Occipital lobe (tissue), 1 donor: ENCODE measurements at regions not wholly inside any gene's neighbourhood (a gene's known extent, or its start where the extent isn't known, plus 50 kb on each side); places are given as distances from the start of the nearest gene placed in this dataset.
"Not testable (repeated sequence)": the region's sequence is repeated elsewhere in the genome, so short reads cannot be mapped to it uniquely, and the experiment has no call there.

Experiments used
- DNase-seq: peaks from one replicate; lab custom pipeline; 2025; lab: John Stamatoyannopoulos, UW

DNA sequence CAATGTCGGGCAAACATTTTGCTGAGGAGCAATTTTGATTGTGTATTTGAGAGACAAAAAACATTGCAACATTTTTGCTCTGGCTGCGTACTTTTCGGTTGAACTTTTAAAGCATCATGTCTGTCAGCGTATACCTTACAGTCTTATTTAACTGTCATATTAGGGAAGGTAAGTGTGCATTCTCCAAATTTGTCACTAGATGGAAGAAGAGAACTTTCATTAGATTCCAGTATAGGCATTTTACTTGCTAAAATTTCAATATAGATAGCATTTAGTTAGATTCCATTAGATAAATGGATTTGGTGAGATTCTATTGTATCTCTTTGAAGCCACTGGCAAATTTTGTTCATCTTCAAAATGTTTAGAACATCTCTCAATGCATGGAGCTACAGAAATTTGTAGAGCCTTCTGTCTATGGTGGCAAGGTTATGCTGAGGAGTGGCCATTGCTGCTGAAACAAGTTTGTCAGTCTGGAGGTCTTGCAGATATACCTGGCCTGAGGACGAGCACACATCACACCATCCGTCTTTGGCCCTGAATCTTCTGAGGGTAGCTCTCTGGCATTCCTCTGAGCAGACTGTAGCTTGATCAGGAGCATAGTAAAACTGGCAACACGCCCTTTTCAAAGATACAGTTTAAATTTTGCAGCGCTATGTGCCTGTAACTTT is 437.5 kb upstream of the MBL2 start:
- no peak for DNase-seq

DNA sequence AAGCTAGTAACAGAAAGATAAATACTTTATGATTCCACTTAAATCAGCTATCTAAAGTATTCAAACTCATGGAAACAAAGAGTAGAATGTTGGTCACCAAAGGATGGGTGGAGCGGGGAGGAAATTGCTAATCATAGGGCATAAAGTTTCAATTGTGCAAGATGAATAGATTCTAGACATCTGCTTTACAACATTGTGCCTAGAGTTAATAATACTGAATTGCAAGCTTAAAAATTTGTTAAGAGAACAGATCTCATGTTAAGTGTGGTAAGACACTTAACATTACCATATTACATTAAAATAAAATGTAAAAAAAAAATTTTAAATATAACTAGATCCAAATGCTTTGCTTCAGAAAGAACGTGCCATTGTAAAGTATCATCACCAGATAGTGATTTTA is 411.1 kb upstream of the MBL2 start:
- DNase-seq: no peak

DNA sequence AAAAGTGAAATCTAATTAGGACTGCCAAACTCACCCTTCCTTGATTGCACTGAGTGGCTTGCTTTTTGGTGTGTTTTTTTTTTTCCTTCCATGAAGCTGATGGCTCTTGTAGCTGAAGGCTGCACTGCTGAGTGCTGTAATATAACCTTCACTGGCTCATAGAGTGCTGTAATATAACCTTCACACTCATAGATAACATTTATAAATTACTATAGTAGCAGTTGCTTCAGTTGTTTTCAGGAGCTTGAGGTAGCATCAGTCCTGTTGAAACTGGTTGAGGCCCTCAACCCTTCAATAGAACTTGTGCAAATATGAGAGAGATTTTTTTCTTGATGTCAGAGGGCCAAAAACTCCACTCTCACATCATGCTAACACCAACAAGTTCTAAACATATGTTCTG is 404.9 kb upstream of the MBL2 start:
- no peak for DNase-seq

DNA sequence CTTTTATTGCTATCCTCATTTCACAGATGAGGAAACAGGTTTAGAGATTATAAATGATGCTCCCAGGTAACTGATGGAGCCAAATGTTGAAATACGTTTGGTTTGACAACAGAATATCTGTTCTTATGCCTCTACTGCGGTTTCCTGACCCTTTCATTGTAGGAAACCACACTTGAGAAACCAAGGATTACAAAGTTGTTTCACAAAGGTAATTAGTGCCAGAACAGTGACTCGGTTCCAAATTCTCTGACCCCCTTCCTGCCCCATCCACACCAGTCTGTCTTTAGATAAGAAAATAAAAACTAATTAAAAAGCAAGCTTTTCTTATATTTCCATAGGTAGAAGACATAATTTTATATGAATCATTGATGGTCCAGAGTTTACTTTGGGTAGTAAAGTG is 393.7 kb upstream of the MBL2 start:
- DNase-seq: no peak

DNA sequence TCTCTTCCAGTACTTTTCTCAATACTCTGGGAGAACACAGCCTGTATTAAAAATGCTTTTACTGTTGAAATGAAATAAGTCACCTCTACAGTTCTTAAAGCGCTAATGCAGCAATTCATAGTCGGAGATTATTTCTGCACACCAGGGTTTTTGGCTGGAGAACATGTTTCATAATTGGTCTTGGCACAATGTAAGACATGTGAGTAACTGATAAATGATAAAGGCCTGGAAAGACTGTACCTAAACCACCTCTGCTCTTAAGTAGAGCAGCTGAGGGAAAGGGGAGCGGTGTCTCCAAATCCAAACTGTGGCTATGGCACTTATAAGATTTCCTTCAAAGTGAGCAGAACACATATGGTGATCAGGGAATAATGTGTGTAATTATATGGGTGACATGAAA is 390.3 kb upstream of the MBL2 start:
- DNase-seq: no peak

DNA sequence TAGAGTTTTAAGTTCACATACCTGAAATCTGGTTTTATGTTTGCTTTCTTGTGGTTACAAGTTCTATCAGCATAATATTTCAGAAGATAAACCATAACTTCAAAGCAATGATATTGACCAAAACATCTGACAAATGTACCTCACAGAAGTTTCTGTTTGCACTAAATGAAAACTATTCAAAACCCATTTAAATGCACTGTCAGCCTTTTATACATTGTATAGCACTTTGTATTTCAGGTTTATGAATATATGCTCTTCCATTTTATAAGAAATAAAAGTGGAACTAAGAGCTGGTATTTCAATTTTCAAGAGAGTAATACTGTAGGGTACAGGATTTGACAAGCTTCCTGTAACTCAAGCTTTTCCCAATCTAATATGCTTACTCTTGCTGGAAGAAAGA is 388.6 kb upstream of the MBL2 start:
- no peak for DNase-seq

DNA sequence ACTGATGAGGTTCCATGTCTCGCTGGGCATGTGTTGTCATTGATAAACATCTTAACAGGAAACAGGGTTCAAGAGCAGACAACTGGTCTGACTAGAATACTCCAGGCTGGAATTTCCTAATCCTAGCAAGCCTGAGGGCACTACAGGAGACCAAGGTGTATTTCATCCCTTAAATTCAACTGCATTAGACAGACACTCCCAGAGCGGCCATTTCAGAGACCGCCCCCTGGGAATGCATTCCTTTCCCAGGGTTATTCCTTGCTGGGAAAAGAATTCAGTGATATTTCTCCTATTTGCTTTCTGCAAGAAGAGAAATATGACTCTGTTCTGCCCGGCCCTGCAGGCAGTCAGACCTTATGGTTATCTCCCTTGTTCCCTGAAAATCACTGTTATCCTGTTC is 383.1 kb upstream of the MBL2 start:
- not testable (repeated sequence) for DNase-seq

DNA sequence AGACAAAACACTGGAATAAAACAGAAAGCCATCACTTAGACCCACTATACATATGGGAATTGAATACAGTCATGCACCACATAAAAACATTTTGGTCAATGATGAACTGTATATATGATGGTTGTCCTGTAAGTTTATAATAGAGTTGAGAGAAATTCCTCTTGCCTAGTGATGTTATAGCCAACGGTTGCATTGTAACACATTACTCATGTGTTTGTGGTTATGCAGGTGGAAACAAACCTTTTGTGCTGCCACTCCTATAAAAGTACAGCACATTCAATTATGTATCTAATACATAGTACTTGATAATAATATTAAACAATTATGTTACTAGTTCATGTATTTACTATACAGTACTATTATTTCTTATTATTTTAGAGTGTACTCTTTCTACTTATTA is 381.2 kb upstream of the MBL2 start:
- no peak for DNase-seq

DNA sequence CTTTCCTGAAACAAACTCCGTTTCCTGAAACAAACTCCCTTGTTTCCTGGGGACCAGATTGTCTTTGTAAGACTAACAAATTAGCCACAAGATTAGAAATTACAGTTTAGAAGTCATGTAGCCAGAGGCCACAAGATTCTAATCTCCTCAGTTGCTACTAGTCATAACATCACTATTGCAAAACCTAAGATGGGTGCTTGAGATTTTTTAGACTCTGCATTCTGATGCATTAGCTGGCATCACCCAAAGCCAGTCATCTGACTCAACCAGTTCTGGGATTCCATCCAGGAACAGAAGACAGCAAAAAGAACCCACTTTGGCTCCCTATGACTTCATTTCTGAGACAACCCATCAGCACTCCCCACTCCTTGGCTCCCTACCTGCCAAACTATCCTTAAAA is 367.9 kb upstream of the MBL2 start:
- no peak for DNase-seq

DNA sequence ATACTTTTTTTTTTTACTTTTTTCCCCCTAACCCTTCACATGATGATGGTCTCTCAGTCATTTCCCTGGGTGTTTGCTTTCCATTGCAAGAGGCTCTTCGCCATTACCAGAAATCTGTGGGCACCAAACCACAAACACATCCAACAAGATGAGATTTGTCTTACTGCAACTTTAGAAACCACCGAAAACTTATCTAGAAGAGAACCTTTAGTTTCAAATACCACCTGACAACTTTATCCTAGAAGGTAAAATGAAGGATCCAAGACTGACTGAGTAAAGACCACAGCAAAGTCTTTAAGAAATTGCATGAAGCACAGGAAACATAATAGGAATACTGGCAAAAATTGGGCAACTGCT is 363.3 kb upstream of the MBL2 start:
- no peak for DNase-seq

DNA sequence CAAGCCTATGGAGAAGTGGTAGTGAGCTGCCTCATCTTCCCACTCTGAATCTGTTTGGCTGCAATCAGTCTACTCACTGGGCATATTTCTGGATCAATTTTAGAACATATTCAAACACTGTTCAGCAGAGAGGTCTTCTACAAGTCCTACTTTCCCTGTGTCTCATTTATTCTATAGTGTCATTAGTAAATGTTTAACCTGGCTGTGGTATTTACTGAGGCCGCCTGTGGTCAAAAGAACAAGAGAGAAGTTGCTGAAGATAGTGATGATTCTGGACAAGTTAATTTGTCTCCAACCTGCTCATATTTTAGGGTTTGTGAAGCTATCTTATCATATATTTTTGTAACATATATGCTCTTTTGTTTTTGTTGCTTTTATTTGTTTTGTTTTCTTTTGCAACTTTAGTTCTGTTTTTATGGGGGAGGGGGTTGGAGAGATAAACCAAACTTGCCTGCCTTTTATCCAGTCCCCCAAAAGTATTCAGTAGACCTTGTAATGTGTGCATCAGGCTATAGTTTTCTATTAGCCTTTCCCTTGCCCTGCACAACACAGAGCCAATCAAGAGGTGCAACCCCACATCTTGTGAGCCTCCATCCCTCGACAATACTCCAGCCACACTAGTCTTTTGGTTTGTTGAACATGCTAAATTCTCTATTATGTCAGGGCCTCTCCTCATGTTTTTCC is 362.8 kb upstream of the MBL2 start:
- DNase-seq: no peak

DNA sequence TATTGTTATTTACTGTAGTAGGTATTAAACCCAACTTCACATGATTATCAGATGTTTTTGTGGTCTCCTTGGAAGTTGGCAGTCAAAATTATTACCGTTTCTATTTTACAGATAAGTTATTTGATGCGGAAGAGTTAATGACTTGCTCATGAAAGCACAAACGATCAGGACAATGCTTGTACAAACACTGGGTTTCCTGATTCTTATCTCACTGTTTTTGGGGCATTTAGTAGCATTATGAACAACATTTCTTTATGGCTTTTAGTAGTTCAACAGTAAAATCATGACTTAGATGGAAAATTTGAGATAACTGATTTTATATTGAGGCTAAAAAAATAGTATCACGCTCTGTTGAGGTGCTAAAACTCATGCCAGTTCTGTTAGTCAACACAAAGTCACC is 361.5 kb upstream of the MBL2 start:
- DNase-seq: no peak

DNA sequence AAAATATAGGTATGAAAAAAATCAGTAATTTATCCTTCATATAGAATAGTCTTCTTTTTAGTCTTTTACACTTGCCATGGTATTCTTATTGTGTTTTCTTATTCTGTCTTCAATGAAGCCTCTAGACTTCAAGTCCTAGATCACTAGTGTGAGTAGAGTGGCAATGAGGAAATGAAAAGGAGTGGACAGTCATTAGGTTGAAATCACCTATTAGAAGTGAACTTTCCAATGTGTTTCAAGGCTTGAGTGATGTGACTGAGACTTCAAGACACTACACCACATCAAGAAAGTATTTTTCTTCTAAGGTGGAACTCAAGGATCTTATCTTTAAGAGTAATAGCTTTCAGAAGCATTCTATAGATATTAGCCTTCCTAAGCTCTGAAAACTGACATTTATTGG is 357.8 kb upstream of the MBL2 start:
- no peak for DNase-seq

DNA sequence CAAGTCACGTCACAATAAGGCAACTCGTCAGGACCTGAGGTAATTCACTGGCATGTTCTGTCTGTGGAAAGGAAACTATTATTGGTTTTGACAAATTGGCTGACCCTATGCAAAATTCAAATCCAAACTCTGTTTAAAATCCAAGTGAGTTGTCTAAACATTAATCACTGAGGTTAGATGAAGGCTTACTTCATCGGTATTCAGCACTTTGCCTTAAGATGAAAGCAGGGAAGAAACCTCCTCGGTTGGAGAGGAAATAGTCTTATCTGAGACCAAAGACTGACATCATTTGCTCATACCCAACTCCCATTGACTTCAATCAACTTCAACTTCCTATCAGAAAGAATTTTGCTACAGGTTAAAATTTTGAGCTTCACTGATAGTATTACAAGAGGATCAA is 355.1 kb upstream of the MBL2 start:
- no peak for DNase-seq

DNA sequence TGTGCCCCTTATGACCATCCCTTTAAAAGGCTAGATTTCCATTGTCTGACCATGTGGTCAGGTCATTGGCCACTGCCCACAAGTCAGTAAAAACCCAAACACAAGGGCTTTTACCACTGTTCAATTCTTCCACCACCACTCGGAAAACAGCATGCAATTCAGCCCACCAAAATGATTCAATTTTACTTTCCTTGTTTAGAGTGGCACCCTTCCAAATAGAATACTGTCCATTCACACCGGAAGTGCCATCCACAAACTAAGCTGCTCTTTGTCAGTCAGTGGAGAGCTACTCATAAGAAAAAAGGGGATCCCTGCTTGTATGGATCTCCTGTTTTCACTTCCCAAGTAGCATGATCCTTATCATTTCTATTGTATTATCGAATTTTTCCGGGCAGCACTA is 350.7 kb upstream of the MBL2 start:
- DNase-seq: no peak

DNA sequence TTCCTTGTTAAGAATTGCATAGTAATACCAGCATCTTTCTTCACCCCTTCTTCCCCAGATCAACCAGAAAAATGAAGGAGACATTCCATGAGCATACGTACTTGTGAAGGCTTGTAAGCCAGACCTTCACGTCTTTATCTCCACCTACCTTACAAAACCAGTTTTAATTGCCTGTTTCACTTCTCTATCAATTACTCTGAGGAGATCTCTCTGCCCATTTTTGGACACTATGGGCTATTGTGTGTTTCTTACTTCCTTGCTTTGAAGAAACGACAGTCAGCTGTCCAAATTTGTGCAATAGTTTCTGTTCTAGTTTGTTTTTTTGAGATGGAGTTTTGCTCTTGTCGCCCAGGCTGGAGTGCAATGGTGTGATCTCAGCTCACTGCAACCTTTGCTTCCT is 349.7 kb upstream of the MBL2 start:
- DNase-seq: no peak

DNA sequence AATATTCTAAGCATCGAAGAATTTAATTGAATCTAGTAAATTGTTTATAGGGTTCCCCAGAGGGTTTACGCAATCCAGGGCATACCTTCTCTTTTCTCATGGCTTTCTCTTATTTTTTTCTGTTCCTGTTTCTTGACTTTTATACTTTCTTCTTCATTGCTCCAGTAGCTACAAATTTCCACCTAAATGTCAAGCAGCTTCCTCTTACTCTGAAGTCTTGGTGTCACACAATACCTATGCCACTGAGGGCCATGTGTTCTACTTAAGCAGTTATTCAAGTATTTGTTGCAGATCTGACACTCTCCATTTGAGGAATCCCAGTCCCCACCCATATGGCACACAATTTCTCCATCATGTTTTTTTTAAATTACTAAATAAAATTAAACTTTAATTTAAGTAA is 343.1 kb upstream of the MBL2 start:
- no peak for DNase-seq

DNA sequence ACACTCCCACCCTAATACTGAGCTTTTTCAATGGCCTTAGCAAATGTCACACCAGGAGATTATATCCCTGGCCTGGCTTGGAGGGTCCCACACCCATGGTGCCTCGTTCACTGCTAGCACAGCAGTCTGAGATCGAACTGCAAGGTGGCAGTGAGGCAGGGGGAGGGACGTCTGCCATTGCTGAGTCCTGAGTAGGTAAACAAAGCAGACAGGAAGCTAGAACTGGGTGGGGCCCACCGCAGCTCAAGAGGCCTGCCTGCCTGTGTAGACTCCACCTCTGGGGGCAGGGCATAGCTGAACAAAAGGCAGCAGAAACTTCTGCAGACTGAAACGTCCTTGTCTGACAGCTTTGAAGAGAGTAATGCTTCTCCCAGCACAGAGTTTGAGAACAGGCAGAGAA is 338.9 kb upstream of the MBL2 start:
- no peak for DNase-seq

DNA sequence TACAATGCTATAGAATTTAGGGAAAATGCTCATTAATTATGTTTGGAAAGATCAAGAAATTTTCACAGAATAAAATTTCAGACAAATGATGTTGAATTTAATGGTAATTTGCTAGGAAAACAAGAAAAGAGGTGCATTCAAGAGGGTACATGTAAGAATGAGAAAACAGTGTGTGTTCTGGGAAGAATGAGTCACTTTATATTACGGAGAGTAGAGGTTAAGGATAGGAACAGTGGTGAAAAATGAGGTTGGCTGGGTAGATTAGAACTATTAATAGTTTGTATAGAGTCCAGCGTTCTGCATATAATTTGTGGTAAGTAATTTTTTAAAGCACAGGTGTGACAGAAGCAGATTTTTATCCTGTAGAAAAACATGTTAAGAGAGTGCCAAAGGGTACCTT is 336.7 kb upstream of the MBL2 start:
- DNase-seq: no peak

DNA sequence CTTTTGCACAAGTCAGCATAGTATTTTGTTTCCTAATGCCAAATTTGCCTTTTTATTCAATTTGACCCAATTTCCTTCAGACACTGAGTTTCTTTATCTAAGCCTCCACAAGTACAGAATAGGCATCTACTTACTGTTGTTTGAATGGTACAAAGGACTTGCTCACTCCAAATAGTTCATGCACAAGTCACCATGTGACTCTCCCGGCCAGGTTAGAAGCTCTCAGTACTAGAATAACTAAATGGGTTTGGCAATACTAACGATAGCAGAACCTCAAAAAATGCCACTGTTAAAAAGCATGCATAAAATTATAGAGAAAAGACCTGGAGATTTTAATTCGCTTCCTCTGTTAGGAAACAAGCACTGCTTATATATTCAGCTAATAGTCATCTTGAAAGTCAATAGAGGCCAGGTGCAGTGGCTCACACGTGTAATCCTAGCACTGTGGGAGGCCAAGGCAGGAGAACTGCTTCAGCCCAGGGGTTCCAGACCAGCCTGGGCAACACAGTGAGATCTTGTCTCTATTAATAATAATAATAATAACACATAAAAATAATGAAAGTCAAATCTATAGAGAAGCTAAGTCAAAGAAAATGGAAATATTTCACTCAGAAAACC is 335.8 kb upstream of the MBL2 start:
- no peak for DNase-seq

DNA sequence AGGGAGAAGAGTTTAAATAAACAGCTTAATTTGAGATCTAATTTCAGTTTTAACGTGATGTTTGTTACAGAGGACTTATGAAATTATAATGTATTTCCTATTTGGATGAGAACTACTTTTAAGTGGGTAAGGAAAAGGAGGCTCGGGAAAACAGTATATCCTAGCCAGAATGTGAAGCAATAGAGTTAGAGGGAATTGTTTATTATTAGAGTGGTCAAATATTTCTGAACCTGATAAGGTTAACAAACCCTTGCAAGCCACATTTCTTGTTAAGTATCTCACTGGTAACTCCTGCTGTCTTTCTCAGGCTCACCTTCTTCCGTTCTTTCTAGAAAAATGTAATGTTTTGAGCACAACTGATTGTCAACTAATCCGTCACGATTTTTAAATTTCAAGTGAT is 335.1 kb upstream of the MBL2 start:
- DNase-seq: no peak

DNA sequence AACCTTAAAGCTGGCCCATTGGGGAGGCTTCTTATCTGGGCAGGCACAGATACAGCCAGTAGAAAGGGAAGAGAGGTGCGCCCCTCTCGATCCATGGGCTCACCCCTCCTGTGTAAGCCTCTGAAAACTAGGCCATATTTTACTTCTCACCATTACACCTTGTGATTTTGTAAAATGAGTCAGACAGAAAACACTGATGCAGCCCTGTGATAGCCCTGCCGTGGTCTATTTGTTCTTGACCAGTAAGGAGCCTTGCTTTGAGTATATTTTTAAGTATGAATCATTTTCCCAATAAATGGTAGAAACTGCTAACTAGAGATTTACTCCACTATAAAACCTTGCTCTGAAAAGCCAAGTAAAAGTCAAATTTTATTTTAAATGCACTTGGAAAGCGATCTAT is 329.8 kb upstream of the MBL2 start:
- no peak for DNase-seq

DNA sequence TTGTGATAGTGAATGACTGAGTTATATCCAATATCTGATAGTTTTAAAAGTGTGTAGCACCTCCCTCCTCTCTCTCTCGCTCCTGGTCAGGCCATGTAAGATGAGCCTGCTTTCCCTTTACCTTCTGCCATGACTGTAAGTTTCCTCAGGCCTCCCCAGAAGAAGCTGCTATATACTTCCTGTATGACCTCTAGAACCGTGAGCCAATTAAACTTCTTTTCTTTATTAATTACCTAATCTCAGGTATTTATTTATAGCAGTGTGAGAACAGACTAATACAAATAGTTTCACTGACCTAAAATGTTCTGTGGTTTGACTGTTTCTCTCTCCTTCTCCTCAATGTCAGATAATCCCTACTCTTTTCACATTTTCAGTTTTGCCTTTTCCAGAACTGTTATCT is 321.3 kb upstream of the MBL2 start:
- no peak for DNase-seq
